ENCODE measurements at regions not wholly inside any gene's neighbourhood (a gene's known extent, or its start where the extent isn't known, plus 50 kb on each side); places are given as distances from the start of the nearest gene placed in this dataset.

- DNase-seq (ENCODE audit: low spot score): no peak
Observed at GRCh38 chr1:115413208-115413607, 75.2 kb upstream of the NGF start.

GRCh38 chr1:115412733-115413132 lies 74.7 kb upstream of the NGF start:
- DNase-seq (ENCODE audit: low spot score): no peak

GRCh38 chr1:115412286-115412685 lies 74.2 kb upstream of the NGF start:
- no peak for DNase-seq (ENCODE audit: low spot score)

GRCh38 chr1:115411371-115412063 lies 73.5 kb upstream of the NGF start:
- no peak for DNase-seq (ENCODE audit: low spot score)

- DNase-seq (ENCODE audit: low spot score): no peak
Observed at GRCh38 chr1:115409094-115410015, 71.3 kb upstream of the NGF start.

GRCh38 chr1:115408533-115408932 lies 70.5 kb upstream of the NGF start:
- no peak for DNase-seq (ENCODE audit: low spot score)

- DNase-seq (ENCODE audit: low spot score): no peak
Observed at GRCh38 chr1:115404911-115405310, 66.9 kb upstream of the NGF start.

GRCh38 chr1:115402753-115403184 lies 64.7 kb upstream of the NGF start:
- DNase-seq (ENCODE audit: low spot score): no peak

GRCh38 chr1:115401676-115402075 lies 63.6 kb upstream of the NGF start:
- no peak for DNase-seq (ENCODE audit: low spot score)

- no peak for DNase-seq (ENCODE audit: low spot score)
Observed at GRCh38 chr1:115400891-115401290, 62.8 kb upstream of the NGF start.

- no peak for DNase-seq (ENCODE audit: low spot score)
Observed at GRCh38 chr1:115400426-115400825, 62.4 kb upstream of the NGF start.

- DNase-seq (ENCODE audit: low spot score): no peak
Observed at GRCh38 chr1:115398745-115399144, 60.7 kb upstream of the NGF start.

Measured in activated CD4-positive, alpha-beta T cell treated with anti-CD3 and anti-CD28 coated beads, Interleukin-2, Interleukin-4, amounts not matched to agents 100 ng/mL and 50 ng/mL, durations not matched to agents 16 hours and 8 hours (primary cell).